DMS79 (cell line): ENCODE measurements at regions not wholly inside any gene's neighbourhood (a gene's known extent, or its start where the extent isn't known, plus 50 kb on each side); places are given as distances from the start of the nearest gene placed in this dataset.
"Not testable (repeated sequence)": the region's sequence is repeated elsewhere in the genome, so short reads cannot be mapped to it uniquely, and the experiment has no call there.

Source experiments
- DNase-seq: peaks from one replicate; lab custom pipeline; 2025; lab: John Stamatoyannopoulos, UW

DNA sequence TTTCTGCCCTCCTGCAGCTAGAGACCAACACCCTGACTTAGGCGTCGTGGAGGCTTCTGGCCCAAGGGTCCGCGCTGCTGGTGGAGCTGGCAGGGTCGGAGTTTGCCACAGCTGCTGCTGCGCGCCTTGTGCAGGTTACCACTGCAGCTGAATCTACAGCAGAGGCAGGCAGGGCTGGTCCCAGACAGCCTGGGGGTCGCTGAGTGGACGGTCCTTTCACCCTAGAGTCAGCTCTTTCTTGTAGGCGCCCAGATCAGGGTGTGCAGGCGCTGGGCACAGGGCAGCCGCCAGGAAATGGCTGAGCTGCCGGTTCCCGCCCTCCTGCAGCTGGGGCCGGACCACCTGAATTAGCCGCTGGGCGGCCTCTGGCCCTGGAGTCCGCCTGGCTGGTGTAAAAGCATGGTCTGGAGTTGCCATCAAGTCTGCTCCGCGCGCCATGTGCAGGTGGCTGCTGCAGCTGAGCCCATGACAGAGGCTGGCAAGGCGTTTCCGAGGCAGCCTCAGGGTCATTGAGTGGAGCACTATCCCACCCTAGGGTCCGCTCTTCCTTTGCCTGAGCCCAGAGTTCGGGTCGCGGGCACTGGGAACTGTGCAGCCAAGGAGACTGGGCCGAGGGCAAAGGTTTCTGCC, 144.3 kb downstream of the CCDC74A start:
- not testable (repeated sequence) for DNase-seq

- DNase-seq, result peak; percentile 80
These were observed 145.0 kb downstream of the CCDC74A start for GRCh38 chr2:131672471-131673399.

- DNase-seq, result peak; percentile 34
These were observed 145.9 kb downstream of the CCDC74A start for GRCh38 chr2:131673400-131674173.

DNA sequence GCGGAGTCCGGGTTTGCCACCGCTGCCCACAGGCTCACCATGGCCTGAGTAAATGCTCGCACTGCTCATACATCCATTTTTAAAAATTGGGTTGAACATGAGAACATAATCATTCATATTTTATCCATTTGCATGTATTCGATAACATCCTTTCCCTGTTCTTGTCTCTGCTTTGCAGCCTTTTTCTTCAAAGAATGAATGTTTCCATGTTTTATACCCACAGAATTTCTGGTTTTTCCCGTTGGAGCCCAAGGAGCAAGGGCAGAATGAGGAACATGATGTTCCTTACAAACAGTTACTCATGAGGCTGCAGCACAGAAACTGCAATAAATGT, 146.5 kb downstream of the CCDC74A start:
- DNase-seq, result no peak

- DNase-seq, result not testable (repeated sequence)
These were observed 154.0 kb downstream of the CCDC74A start for GRCh38 chr2:131681611-131682121.

DNA sequence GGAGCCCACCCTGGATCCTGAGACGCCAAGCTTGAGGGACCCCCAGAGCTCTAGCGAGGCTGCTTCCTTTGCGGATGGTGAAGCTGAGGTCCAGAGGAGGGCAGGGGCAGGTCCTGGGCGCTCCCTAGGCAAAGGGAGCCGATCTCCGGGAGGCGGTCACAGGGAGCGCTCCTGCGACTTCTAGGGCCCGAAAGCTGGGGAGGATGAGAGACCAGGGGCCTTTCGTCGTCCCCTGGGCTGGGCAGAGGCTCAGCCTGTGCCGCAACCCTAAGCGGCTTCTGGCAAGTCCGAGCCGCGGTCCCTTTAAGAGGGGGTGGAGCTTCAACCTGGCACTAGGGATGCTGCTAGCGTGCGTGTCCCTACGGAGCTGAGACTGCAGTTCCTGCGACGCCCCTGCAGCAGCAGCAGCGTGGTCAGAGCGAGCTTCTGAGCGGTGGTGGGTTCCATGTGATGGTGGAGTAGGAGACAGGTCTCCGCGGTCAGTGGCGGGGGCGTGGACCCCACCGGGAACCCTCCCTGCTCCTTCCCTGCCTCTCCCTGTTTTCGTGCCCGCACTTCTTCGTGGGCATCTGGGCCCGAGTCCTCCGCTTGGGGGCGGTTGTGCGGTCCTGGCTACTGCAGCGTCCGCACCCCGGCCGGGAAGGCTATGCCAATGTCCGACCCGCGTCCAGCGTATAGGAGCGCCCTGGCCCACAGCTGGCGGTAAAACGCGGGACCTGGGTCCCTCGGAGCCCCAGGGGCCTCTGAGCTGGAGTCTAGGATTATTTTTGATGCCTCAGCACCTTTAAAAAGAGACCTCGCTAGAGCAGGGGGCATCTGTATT, 154.6 kb downstream of the CCDC74A start:
- DNase-seq, result peak; percentile 75

DNA sequence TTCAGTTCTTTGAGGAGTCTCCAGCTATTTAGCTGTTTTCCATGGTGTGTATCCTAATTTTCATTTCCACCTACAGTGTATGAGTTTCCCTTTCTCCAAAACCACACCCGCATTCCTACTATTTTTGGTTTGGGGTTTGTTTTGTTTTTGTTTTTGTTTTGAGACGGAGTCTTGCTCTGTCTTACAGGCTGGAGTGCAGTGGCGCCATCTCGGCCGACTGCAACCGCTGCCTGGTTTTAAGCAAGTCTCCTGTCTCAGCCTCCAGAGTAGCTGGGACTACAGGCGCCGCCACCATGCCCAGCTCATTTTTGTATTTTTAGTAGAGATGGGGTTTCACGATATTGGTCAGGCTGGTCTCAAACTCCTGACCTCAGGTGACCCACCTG, 155.2 kb downstream of the CCDC74A start:
- peak; percentile 12 for DNase-seq

DNA sequence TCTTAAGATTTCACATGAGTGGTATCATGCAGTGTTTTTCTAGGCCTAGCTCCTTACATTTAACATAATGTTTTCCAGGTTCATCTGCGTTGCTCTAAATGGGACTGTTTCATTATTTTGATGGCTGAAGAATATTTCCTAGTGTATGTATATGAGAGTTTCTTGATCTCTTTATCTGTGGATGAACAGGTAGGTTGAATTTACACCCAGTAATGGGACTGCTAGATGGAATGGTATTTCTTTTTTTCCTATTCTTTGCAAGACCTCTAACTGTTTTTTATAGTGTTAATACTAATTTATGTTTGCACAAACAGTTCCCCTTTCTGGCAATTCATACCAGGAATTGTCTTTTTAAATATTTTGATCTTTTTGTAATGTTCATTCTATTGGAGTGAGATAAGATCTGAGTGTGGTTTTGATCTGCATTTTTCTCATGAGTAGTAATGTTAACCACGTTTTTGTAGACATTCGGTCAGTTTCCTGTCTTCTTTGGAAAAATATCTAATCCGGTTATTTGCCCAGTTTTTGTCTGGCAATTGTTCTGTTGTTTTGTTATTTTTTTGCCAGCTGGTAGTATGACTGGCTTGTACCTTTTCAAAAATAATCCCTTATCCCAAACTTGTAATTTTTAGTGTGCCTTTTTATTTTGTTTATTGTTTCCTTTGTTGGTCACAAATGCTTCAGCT, 157.1 kb downstream of the CCDC74A start:
- DNase-seq, result not testable (repeated sequence)

DNA sequence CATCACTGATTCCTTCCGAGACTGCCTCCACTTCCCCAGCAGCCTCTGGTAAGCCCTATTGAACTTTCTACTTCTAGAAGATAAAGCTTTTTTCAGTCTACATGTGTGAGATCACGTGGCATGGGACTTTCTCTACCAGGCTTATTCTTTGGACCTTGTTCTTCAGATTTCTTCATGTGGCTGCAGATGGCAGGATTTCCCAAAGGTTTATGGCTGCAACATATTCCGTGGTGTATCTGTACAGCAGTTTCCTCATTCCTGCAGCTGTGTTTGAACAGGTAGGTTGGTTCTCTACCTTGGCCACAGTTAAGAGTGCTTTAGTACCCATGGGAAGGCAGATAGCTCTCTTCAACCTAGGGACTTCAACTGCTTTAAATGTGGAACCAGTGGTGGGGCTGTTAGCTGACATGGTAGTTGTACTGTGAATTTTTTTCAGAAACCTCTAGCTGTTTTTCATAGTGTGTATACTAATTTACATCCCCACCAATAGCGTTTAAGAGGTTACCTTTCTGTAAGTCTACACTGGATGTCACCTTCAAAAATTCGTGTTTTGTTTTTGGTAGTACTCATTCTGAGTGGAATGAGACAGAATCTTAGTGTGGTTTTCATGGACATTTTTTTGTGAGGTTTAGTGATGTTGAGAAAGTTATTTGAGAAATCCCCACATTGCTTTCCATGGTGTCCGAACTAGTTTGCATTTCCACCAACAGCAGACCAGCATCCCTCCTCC, 158.6 kb downstream of the CCDC74A start:
- DNase-seq, result not testable (repeated sequence)

DNA sequence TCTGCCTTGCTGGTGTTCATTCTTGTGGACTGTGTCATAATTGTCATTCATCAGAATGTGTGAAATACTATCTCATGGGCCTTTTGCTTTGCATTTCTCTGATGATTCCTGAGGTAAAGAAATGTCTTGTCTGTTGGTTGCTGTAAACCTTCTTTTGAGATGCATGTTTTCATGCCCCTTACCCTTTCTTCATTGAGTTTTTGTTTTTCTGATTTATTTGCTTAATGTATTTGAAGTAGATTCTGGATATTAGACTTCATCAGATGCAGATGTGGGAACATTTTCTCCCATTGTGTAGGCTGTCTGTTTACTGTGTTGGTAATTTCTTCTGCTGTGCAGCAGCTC, 159.2 kb downstream of the CCDC74A start:
- DNase-seq, result not testable (repeated sequence)

GRCh38 chr2:131689066-131689465, 161.4 kb downstream of the CCDC74A start:
- DNase-seq, result not testable (repeated sequence)

DNA sequence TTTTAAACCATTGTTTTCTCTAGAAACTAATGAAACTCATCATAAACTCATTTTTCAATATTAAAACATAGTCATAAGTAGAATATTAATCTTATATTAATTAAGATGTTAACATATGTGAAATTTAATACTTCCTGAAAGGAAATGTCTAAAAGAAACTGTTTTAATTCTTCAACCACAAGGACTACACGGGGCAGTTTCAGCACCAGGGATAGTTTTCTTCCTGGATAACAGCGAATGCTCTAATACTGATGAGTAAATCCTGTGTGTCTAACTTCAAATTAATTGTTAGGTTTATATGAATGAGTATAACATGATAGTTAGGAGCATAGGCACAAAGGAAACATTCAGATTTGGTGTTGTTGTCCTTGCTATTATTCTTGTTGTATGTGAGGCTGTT, 183.6 kb downstream of the CCDC74A start:
- DNase-seq, result not testable (repeated sequence)

- DNase-seq, result not testable (repeated sequence)
These were observed 190.2 kb downstream of the CCDC74A start for GRCh38 chr2:131717907-131718306.

GRCh38 chr2:131721163-131721562, 193.5 kb downstream of the CCDC74A start:
- not testable (repeated sequence) for DNase-seq

DNA sequence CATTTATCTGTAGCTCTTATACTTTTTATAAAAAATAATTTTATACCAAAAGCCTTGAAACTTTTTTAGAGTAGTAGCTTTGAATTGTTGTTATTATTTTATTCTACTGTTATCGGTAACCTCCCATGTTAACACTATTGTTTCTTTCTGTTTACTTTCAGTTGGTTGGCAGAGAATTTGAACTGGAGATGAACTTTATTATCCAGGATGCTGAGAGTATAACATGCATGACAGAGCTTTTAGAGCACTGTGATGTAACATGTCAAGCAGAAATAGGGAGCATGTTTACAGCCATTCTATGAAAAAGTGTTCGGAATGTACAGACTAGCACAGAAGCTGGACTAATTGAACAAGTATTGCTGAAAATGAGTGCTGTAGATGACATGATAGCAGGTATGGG, 194.6 kb downstream of the CCDC74A start:
- DNase-seq, result not testable (repeated sequence)

DNA sequence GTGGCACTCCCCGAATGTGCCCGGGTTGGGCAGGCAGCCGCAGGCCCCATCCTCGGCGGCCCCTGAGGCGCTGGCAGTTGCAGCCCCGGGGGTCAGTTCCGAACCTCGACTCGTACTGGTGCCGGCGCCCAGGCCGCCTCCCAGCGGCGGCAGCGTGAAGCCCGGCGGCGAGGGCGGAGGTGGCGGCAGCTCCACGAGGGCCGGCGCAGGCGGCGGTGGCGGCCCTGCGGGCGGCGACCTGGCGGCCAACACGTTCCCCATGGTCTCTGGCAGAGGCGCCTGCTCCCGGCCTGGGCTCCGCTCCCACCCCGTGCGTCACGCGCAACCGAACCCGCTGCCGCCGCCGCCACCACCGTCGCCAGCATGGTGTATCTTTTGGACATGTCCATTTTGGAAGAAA, 196.3 kb downstream of the CCDC74A start:
- no peak for DNase-seq

DNA sequence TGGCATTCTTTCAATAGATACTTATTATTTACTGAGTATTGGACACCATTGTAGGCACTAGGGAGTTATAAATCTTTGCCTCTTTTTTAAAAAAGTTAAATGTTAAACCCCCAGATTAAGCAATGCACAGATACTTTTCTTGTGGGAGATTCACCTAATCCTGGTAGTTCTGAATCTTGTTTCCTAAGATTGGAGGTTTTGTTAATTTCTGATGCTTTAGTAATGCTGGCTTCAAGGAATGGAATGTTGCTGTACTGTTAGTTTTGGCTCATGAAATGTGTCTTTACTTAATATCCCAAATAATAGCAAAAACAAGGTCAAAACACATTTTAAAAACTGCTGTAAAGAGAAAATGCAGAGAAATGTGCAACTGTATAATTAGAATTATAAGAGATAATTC, 200.8 kb downstream of the CCDC74A start:
- DNase-seq, result not testable (repeated sequence)

GRCh38 chr2:131733530-131733929, 205.8 kb downstream of the CCDC74A start:
- not testable (repeated sequence) for DNase-seq

- not testable (repeated sequence) for DNase-seq
These were observed 208.7 kb downstream of the CCDC74A start for GRCh38 chr2:131736406-131736805.

GRCh38 chr2:131738533-131738932, 210.8 kb downstream of the CCDC74A start:
- DNase-seq, result not testable (repeated sequence)
